GM12891 (cell line): ENCODE measurements at regions not wholly inside any gene's neighbourhood (a gene's known extent, or its start where the extent isn't known, plus 50 kb on each side); places are given as distances from the start of the nearest gene placed in this dataset.

ENCODE experiments used
- POLR2A ChIP-seq: IDR thresholded peaks from 2 replicates; pipeline ENCODE4 v1.6.1; 2011; ENCODE audit warnings: low read depth, low read length, control low read depth
- POLR2AphosphoS5 ChIP-seq: IDR thresholded peaks from 2 replicates; pipeline ENCODE4 v1.6.1; 2011; ENCODE audit warnings: low read depth, low read length, control low read depth
- POU2F2 ChIP-seq: IDR thresholded peaks from 2 replicates; pipeline ENCODE4 v1.6.1; 2011; ENCODE audit warnings: low read depth, mild to moderate bottlenecking, control low read depth, low read length, moderate library complexity
- TAF1 ChIP-seq: IDR thresholded peaks from 2 replicates; pipeline ENCODE4 v1.6.1; 2011; ENCODE audit warnings: low read depth, low read length, control low read depth

DNA sequence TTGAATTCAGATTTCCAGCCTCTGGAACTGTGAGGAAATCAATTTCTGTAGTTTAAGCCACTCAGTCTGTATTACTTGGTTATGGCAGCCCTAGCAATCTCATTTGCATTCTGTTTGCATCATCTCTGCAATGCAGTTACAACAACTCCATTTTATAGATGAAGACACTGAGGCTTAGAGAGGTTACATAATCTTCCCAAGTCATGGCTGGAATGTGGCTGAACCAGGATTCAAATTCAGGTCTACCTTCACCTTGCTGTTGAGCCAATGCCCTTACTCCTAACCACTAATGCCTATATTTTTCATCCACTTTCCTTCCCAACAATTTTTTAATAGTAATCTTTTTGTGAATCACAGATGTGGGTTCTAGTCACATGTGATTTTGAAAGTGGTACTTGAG lies 469.8 kb upstream of the CCL2 start:
- no peak for TF ChIP-seq POLR2AphosphoS5
- no peak for TF ChIP-seq POLR2A
- no peak for TF ChIP-seq TAF1
- no peak for TF ChIP-seq POU2F2
